ENCODE measurements at regions not wholly inside any gene's neighbourhood (a gene's known extent, or its start where the extent isn't known, plus 50 kb on each side); places are given as distances from the start of the nearest gene placed in this dataset.

DNA sequence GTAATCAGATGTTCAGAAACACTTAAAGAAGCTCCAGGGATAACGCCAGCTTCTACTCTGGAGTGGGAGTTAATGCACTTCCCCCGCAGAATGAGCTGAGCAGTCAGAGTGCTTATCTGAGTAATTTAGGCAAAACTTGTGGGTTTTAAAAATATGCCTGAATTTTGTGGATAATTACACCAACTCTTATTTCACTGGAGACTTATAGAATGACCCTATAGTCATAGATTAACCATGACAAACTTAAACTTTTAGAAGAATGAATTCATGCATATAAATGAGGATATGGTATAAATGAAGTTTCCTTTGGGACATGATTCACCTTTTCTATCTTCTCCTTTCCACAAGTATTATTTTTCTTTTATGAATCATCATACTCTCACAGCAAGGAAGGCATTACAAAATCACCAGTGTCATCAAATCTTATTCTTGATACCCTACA lies 241.1 kb upstream of the FBXO33 start:
- H3K9me3 ChIP-seq (ENCODE audit: insufficient read depth, low read length): no peaks in the 10 kb centered on the region
- TF ChIP-seq EZH2phosphoT487 (conservative IDR thresholded peaks at IDR 0.05; ENCODE audit: low read length) (no peak), CTCF (IDR thresholded peaks at IDR 0.05; ENCODE audit: insufficient read depth, low read length, poor library complexity, severe bottlenecking) (no peak)
- H4K20me1 ChIP-seq (ENCODE audit: low read depth, low read length): no peaks in the 10 kb centered on the region
- no peak overlapping the region for H3K9ac ChIP-seq (ENCODE audit: low read length)
- H3F3A ChIP-seq (ENCODE audit: insufficient read depth): no peaks in the 10 kb centered on the region
- H3K4me3 ChIP-seq (ENCODE audit: insufficient read depth, low read length, poor library complexity, severe bottlenecking): no peak overlapping the region
- no peaks in the 10 kb centered on the region for H3K27me3 ChIP-seq (ENCODE audit: low read length)
- no peak overlapping the region for H3K4me2 ChIP-seq (ENCODE audit: low read depth, low read length, poor library complexity, severe bottlenecking)
- H2AFZ ChIP-seq (ENCODE audit: low read depth, low read length, severe bottlenecking): no peak overlapping the region
- no peak overlapping the region for H3K27ac ChIP-seq (ENCODE audit: low read depth, low read length)
- no peaks in the 10 kb centered on the region for H3K36me3 ChIP-seq (ENCODE audit: low read length)
- no peaks in the 10 kb centered on the region for H3K79me2 ChIP-seq (ENCODE audit: insufficient read depth, low read length)
- no peaks in the 10 kb centered on the region for H3K9me2 ChIP-seq (replicated peaks; ENCODE audit: insufficient read depth, low read length)

DNA sequence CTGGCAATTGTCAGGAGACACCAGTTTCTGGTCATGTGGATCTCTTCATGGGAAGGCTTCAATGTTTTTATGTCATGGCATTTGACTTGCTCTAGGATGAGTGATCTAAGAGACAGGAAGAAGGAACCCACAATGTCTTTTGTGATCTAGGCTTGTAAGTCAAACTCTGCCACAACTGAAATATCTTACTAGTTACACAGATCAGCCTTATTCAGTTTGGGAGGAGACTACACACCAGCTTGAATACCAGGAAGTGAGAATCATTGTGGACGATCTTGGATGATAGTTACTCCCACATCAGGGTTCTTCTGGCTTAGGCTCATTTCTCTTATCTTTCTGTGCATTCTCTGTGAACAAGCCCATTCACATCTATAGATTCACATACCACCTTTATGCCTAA lies 236.2 kb upstream of the FBXO33 start:
- H3K27ac ChIP-seq (ENCODE audit: low read depth, low read length): no peak overlapping the region
- H3K4me3 ChIP-seq (ENCODE audit: insufficient read depth, low read length, poor library complexity, severe bottlenecking): no peak overlapping the region
- H3F3A ChIP-seq (ENCODE audit: insufficient read depth): peaks cover 17% of the 10 kb centered on the region; the same call in 1 of the 2 replicates
- peak overlapping the region; percentile 65 for H2AFZ ChIP-seq (ENCODE audit: low read depth, low read length, severe bottlenecking)
- no peak overlapping the region for H3K9ac ChIP-seq (ENCODE audit: low read length)
- H3K9me3 ChIP-seq (ENCODE audit: insufficient read depth, low read length): no peaks in the 10 kb centered on the region
- no peaks in the 10 kb centered on the region for H3K9me2 ChIP-seq (replicated peaks; ENCODE audit: insufficient read depth, low read length)
- TF ChIP-seq EZH2phosphoT487 (conservative IDR thresholded peaks at IDR 0.05; ENCODE audit: low read length): no peak
- no peak for TF ChIP-seq CTCF (IDR thresholded peaks at IDR 0.05; ENCODE audit: insufficient read depth, low read length, poor library complexity, severe bottlenecking)
- H4K20me1 ChIP-seq (ENCODE audit: low read depth, low read length): no peaks in the 10 kb centered on the region
- no peaks in the 10 kb centered on the region for H3K27me3 ChIP-seq (ENCODE audit: low read length)
- no peaks in the 10 kb centered on the region for H3K79me2 ChIP-seq (ENCODE audit: insufficient read depth, low read length)
- no peak overlapping the region for H3K4me2 ChIP-seq (ENCODE audit: low read depth, low read length, poor library complexity, severe bottlenecking)
- H3K36me3 ChIP-seq (ENCODE audit: low read length): no peaks in the 10 kb centered on the region

- Histone ChIP-seq H4K20me1 (ENCODE audit: low read depth, low read length) (no peaks in the 10 kb centered on the region), H3K4me2 (ENCODE audit: low read depth, low read length, poor library complexity, severe bottlenecking) (no peak overlapping the region), H3K27ac (ENCODE audit: low read depth, low read length) (no peak overlapping the region), H3K79me2 (ENCODE audit: insufficient read depth, low read length) (no peaks in the 10 kb centered on the region), H3K9me3 (ENCODE audit: insufficient read depth, low read length) (no peaks in the 10 kb centered on the region), H3K4me3 (ENCODE audit: insufficient read depth, low read length, poor library complexity, severe bottlenecking) (no peak overlapping the region), H2AFZ (ENCODE audit: low read depth, low read length, severe bottlenecking) (no peak overlapping the region), H3F3A (ENCODE audit: insufficient read depth) (peaks cover 17% of the 10 kb centered on the region; the same call in 1 of the 2 replicates), H3K36me3 (ENCODE audit: low read length) (no peaks in the 10 kb centered on the region), H3K9ac (ENCODE audit: low read length) (no peak overlapping the region), H3K27me3 (ENCODE audit: low read length) (no peaks in the 10 kb centered on the region), H3K9me2 (replicated peaks; ENCODE audit: insufficient read depth, low read length) (no peaks in the 10 kb centered on the region)
- TF ChIP-seq EZH2phosphoT487 (conservative IDR thresholded peaks at IDR 0.05; ENCODE audit: low read length): no peak
- TF ChIP-seq CTCF (IDR thresholded peaks at IDR 0.05; ENCODE audit: insufficient read depth, low read length, poor library complexity, severe bottlenecking): no peak
These were observed 234.2 kb upstream of the FBXO33 start for GRCh38 chr14:39666386-39666785.
